Right lobe of liver (tissue), 6 donors: ENCODE measurements at regions not wholly inside any gene's neighbourhood (a gene's known extent, or its start where the extent isn't known, plus 50 kb on each side); places are given as distances from the start of the nearest gene placed in this dataset.

Experiments used
- ATAC-seq, 4 donors: fragments of 200-7000 bp; cut with Tn5 transposase; one replicate each; pipeline ENCODE4 v1.9.1; 2020; ENCODE audit warnings: mild to moderate bottlenecking in 4 of 4, moderate library complexity in 4 of 4
- DNase-seq, 3 donors: peaks; one replicate each; pipeline ENCODE4 v3.0.0-alpha.2; 2020
- H3K27ac ChIP-seq, 3 donors: fragments of 200-600 bp; one replicate each; pipeline ENCODE4 v1.8.0; 2022
- H3K27me3 ChIP-seq, 2 donors: fragments of 200-600 bp; one replicate each; pipeline ENCODE4 v1.8.0; 2022
- H3K36me3 ChIP-seq, 4 donors: fragments of 200-600 bp; sonication (generic) in 1 of 4; one replicate each; pipeline versions ENCODE4 v1.5.1 to v1.8.0; 2017 to 2022; ENCODE audit warnings: control low read depth in 1 of 4
- H3K4me1 ChIP-seq, 4 donors: fragments of 200-600 bp; sonication (generic) in 1 of 4; one replicate each; pipeline versions ENCODE4 v1.5.1 to v1.8.0; 2017 to 2022; ENCODE audit warnings: control low read depth in 1 of 4
- H3K4me3 ChIP-seq, 3 donors: fragments of 200-600 bp; one replicate each; pipeline ENCODE4 v1.8.0; 2022
- H3K9me3 ChIP-seq, 4 donors: fragments of 200-600 bp; sonication (generic) in 1 of 4; one replicate each; pipeline versions ENCODE4 v1.5.1 to v1.8.0; 2017 to 2022; ENCODE audit warnings: control low read depth in 1 of 4
- POLR2A ChIP-seq: fragments of 450-650 bp; IDR thresholded peaks from one replicate; pipeline ENCODE4 v1.6.1; 2017; ENCODE audit warnings: antibody characterized with exemption, mild to moderate bottlenecking
- WGBS: methylation state at CpG from one replicate; pipeline ENCODE4 v1.1.6; 2018; ENCODE audit warnings: low coverage, low lambda C conversion rate; ENCODE audit not compliant: insufficient coverage; ENCODE audit errors: missing lambda C conversion rate; 5-methylcytosine and 5-hydroxymethylcytosine counted together
- intact Hi-C, 2 donors: fragments of 100-400 bp; cut with DNase I; formaldehyde crosslinking; loops; one replicate each; pipeline versions ENCODE4 v1.11.2 to v1.14.1; 2022
- TF ChIP-seq, protein P1 (sequence below), 4 donors: fragments of 200-600 bp in 3 of 4; fragments of 450-650 bp in 1 of 4; IDR thresholded peaks; one replicate each; pipeline versions ENCODE4 v1.5.1 to v1.8.0; 2016 to 2022; ENCODE audit warnings: antibody characterized with exemption in 4 of 4, mild to moderate bottlenecking in 2 of 4
- donor health status: DM: no; HTN: yes; CAD: no.
- donor health status: DM: no; HTN: no; CAD: no.
- donor health status: DM: no; HTN: no; CAD: no.
- donor health status: DM: no; HTN: yes; CAD: no.
- donor health status: DM: no; HTN: yes; CAD: no.

- no peak overlapping the region for H3K27ac ChIP-seq
- ATAC-seq (no peak), DNase-seq (no peak)
- intact Hi-C loops = no loop called here
- no peak overlapping the region for H3K4me3 ChIP-seq
- no peaks in the 10 kb centered on the region for H3K27me3 ChIP-seq
- H3K4me1 ChIP-seq = peaks cover 0 to 21% (median 10%) of the 10 kb centered on the region in 4 donors
- H3K36me3 ChIP-seq = no peaks in the 10 kb centered on the region
- no peaks in the 10 kb centered on the region for H3K9me3 ChIP-seq
- WGBS = 48% methylated on average over 3 of the region's 3 CpGs
- TF ChIP-seq, protein P1, sequence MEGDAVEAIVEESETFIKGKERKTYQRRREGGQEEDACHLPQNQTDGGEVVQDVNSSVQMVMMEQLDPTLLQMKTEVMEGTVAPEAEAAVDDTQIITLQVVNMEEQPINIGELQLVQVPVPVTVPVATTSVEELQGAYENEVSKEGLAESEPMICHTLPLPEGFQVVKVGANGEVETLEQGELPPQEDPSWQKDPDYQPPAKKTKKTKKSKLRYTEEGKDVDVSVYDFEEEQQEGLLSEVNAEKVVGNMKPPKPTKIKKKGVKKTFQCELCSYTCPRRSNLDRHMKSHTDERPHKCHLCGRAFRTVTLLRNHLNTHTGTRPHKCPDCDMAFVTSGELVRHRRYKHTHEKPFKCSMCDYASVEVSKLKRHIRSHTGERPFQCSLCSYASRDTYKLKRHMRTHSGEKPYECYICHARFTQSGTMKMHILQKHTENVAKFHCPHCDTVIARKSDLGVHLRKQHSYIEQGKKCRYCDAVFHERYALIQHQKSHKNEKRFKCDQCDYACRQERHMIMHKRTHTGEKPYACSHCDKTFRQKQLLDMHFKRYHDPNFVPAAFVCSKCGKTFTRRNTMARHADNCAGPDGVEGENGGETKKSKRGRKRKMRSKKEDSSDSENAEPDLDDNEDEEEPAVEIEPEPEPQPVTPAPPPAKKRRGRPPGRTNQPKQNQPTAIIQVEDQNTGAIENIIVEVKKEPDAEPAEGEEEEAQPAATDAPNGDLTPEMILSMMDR (IDR thresholded peaks at IDR 0.05) = no peak
- TF ChIP-seq POLR2A = no peak
These were observed 444.8 kb downstream of the AEBP2 start for GRCh38 chr12:19884021-19884492.

GRCh38 chr12:19885093-19885812, 446.0 kb downstream of the AEBP2 start:
- WGBS = 58% methylated on average over 8 of the region's 8 CpGs
- H3K9me3 ChIP-seq = no peaks in the 10 kb centered on the region
- no peaks in the 10 kb centered on the region for H3K36me3 ChIP-seq
- no peak overlapping the region for H3K4me3 ChIP-seq
- no peaks in the 10 kb centered on the region for H3K27me3 ChIP-seq
- DNase-seq = no peak
- H3K4me1 ChIP-seq = peaks cover 0 to 21% (median 10%) of the 10 kb centered on the region in 4 donors
- ATAC-seq = peak; percentile 22 to 68 (median 54)
- TF ChIP-seq, protein P1 (IDR thresholded peaks at IDR 0.05) = no peak
- H3K27ac ChIP-seq = peak overlapping the region in 2 of 3 donors; percentile 28 to 70
- intact Hi-C loops = no loop called here

DNA sequence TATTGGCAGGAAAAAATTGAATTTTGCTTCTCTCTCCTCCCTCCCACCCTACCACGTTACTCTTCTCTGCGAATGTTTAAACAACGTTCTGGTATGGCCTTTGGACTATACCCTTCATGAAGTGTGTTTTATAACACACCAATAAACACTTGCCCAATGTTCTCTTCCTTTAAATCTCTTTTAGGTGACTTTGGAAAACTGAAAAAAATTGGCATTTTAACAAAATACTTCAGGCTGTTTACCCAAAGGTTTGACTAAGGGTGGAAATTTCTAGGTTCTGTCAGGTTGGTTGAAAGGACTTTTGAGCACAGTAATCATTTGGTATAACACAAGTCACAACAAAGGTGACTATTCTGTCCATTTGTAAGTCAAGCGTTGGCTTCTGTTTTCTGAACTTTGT, 446.8 kb downstream of the AEBP2 start:
- Histone ChIP-seq H3K9me3 (no peaks in the 10 kb centered on the region), H3K4me3 (no peak overlapping the region), H3K27ac (peak overlapping the region; percentile 16 to 70 (median 28)), H3K4me1 (peaks cover 0 to 21% (median 10%) of the 10 kb centered on the region in 4 donors), H3K36me3 (no peaks in the 10 kb centered on the region), H3K27me3 (no peaks in the 10 kb centered on the region)
- intact Hi-C loops = no loop called here
- TF ChIP-seq POLR2A = no peak
- TF ChIP-seq, protein P1 (IDR thresholded peaks at IDR 0.05) = no peak
- ATAC-seq (peak; percentile 91 to 98 (median 96)), DNase-seq (no peak)
- WGBS = 19% methylated on average over 4 of the region's 4 CpGs

DNA sequence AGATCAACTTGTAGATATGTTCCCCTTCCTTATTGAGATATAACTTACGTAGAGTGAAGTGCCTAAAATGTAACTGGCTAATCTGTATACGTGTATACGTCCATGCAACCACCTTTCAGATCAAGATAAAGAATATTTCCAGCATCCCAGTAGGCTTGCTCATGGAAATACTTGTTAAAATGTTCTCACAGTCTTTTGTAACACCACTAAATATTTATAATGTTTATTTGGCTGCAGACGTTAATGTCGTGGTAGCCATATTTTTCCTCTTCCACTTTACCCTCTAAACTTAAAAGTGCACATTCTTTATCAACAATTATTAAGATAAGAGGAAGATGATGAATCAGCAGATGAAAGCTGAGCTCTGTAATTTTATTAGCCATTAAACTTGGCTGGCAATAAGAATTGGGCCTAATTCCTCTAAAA, 447.4 kb downstream of the AEBP2 start:
- 55% methylated on average over 5 of the region's 5 CpGs for WGBS
- ATAC-seq (no peak), DNase-seq (no peak)
- peak overlapping the region; percentile 16 to 70 (median 28) for H3K27ac ChIP-seq
- peaks cover 0 to 21% (median 10%) of the 10 kb centered on the region in 4 donors for H3K4me1 ChIP-seq
- H3K36me3 ChIP-seq = no peaks in the 10 kb centered on the region
- no peaks in the 10 kb centered on the region for H3K27me3 ChIP-seq
- intact Hi-C loops = no loop called here
- H3K4me3 ChIP-seq = no peak overlapping the region
- H3K9me3 ChIP-seq = no peaks in the 10 kb centered on the region
- TF ChIP-seq, protein P1 (IDR thresholded peaks at IDR 0.05) = no peak
- TF ChIP-seq POLR2A = no peak
